ENCODE measurements at regions not wholly inside any gene's neighbourhood (a gene's known extent, or its start where the extent isn't known, plus 50 kb on each side); places are given as distances from the start of the nearest gene placed in this dataset.

- Mint-ChIP-seq H3K27me3 (ENCODE audit: insufficient read depth, unreplicated experiment) (no peaks in the 10 kb centered on the region), H3K27ac (ENCODE audit: low read depth, unreplicated experiment) (no peak overlapping the region), H3K4me1 (ENCODE audit: insufficient read depth, unreplicated experiment) (no peaks in the 10 kb centered on the region), H3K36me3 (ENCODE audit: insufficient read depth, unreplicated experiment) (no peaks in the 10 kb centered on the region), H3K9me3 (ENCODE audit: unreplicated experiment) (no peaks in the 10 kb centered on the region), H3K4me3 (ENCODE audit: unreplicated experiment) (no peak overlapping the region)
- intact Hi-C loops (cut with micrococcal nuclease): no loop called here
- CTCF ChIA-PET: interaction anchor here (0.6 to 0.7 kb wide), 3 partner anchors 10 to 111 kb away, joined by 3 to 4 read pairs (median 3); no protein-coding TSS in a partner anchor
- no peak for TF ChIP-seq CTCF (IDR thresholded peaks at IDR 0.05; ENCODE audit: unreplicated experiment)
- no peak for DNase-seq (ENCODE audit: unreplicated experiment)
- POLR2A ChIA-PET: no interaction called here
- no TSS peak for BruUV-seq (replicated peaks)
These were observed 342.6 kb upstream of the E2F7 start for GRCh38 chr12:77407931-77408330.

GRCh38 chr12:77406219-77406905 is 341.0 kb upstream of the E2F7 start:
- no peaks in the 10 kb centered on the region for H3K27me3 Mint-ChIP-seq (ENCODE audit: insufficient read depth, unreplicated experiment)
- no peak for TF ChIP-seq CTCF (IDR thresholded peaks at IDR 0.05; ENCODE audit: unreplicated experiment)
- H3K36me3 Mint-ChIP-seq (ENCODE audit: insufficient read depth, unreplicated experiment): no peaks in the 10 kb centered on the region
- intact Hi-C loops (cut with micrococcal nuclease): no loop called here
- no peak overlapping the region for H3K27ac Mint-ChIP-seq (ENCODE audit: low read depth, unreplicated experiment)
- no TSS peak for BruUV-seq (replicated peaks)
- CTCF ChIA-PET: interaction anchor here (0.6 to 0.9 kb wide), 3 partner anchors 12 to 792 kb away, joined by 3 read pairs; no protein-coding TSS in a partner anchor
- no peak for DNase-seq (ENCODE audit: unreplicated experiment)
- no peak overlapping the region for H3K4me3 Mint-ChIP-seq (ENCODE audit: unreplicated experiment)
- no peaks in the 10 kb centered on the region for H3K4me1 Mint-ChIP-seq (ENCODE audit: insufficient read depth, unreplicated experiment)
- H3K9me3 Mint-ChIP-seq (ENCODE audit: unreplicated experiment): no peaks in the 10 kb centered on the region
- POLR2A ChIA-PET: no interaction called here

GRCh38 chr12:77402716-77403115 is 337.3 kb upstream of the E2F7 start:
- Mint-ChIP-seq H3K27me3 (ENCODE audit: insufficient read depth, unreplicated experiment) (no peaks in the 10 kb centered on the region), H3K27ac (ENCODE audit: low read depth, unreplicated experiment) (no peak overlapping the region), H3K9me3 (ENCODE audit: unreplicated experiment) (no peaks in the 10 kb centered on the region), H3K4me3 (ENCODE audit: unreplicated experiment) (no peak overlapping the region), H3K4me1 (ENCODE audit: insufficient read depth, unreplicated experiment) (no peaks in the 10 kb centered on the region), H3K36me3 (ENCODE audit: insufficient read depth, unreplicated experiment) (no peaks in the 10 kb centered on the region)
- intact Hi-C loops (cut with micrococcal nuclease): no loop called here
- TF ChIP-seq CTCF (IDR thresholded peaks at IDR 0.05; ENCODE audit: unreplicated experiment): no peak
- DNase-seq (ENCODE audit: unreplicated experiment): peak; percentile 55
- BruUV-seq (replicated peaks): no TSS peak
- CTCF ChIA-PET: interaction anchor here (0.6 kb wide), 1 partner anchor 384 kb away, joined by 3 read pairs; no protein-coding TSS in a partner anchor
- POLR2A ChIA-PET: no interaction called here

- Mint-ChIP-seq H3K27ac (ENCODE audit: low read depth, unreplicated experiment) (no peak overlapping the region), H3K4me3 (ENCODE audit: unreplicated experiment) (no peak overlapping the region), H3K9me3 (ENCODE audit: unreplicated experiment) (no peaks in the 10 kb centered on the region), H3K27me3 (ENCODE audit: insufficient read depth, unreplicated experiment) (no peaks in the 10 kb centered on the region), H3K4me1 (ENCODE audit: insufficient read depth, unreplicated experiment) (no peaks in the 10 kb centered on the region), H3K36me3 (ENCODE audit: insufficient read depth, unreplicated experiment) (no peaks in the 10 kb centered on the region)
- ChIA-PET CTCF (no interaction called here), POLR2A (no interaction called here)
- intact Hi-C loops (cut with micrococcal nuclease): no loop called here
- BruUV-seq (replicated peaks): no TSS peak
- no peak for DNase-seq (ENCODE audit: unreplicated experiment)
- TF ChIP-seq CTCF (IDR thresholded peaks at IDR 0.05; ENCODE audit: unreplicated experiment): no peak
These were observed 336.4 kb upstream of the E2F7 start for GRCh38 chr12:77401770-77402081.
